HEK293 (cell line): ENCODE measurements at regions not wholly inside any gene's neighbourhood (a gene's known extent, or its start where the extent isn't known, plus 50 kb on each side); places are given as distances from the start of the nearest gene placed in this dataset.

Experiments used
- CTCF ChIA-PET: fragments of 350-600 bp; formaldehyde crosslinking; extraction: SDS; loops from one replicate; lab custom pipeline; 2021; ENCODE audit warnings: antibody characterized with exemption; lab: Yijun Ruan, JAX
- POLR2A ChIA-PET: fragments of 300-600 bp; formaldehyde crosslinking; extraction: SDS; loops from one replicate; lab custom pipeline; 2020; ENCODE audit warnings: antibody characterized with exemption, inconsistent platforms; lab: Yijun Ruan, JAX
- H3K27ac ChIP-seq: fragments of 200-500 bp; sonication (Bioruptor generic); 2 replicates; pipeline ENCODE4 v1.5.1; 2014; ENCODE audit warnings: low read depth, low read length, control low read depth, inconsistent platforms; ENCODE audit errors: extremely low read depth
- H3K36me3 ChIP-seq, 2 experiments: fragments of 200-500 bp in 1 of 2; sonication (Bioruptor generic) in 1 of 2; 1 replicate in 1 of 2; 2 replicates in 1 of 2; pipeline ENCODE4 v1.5.1; 2014 to 2017; ENCODE audit warnings: inconsistent platforms in 2 of 2, low read length in 2 of 2; ENCODE audit not compliant: control insufficient read depth in 2 of 2, insufficient read depth in 1 of 2
- H3K4me1 ChIP-seq: fragments of 200-500 bp; sonication (Bioruptor generic); 2 replicates; pipeline ENCODE4 v1.5.1; 2014; ENCODE audit warnings: mild to moderate bottlenecking, low read length, inconsistent platforms; ENCODE audit not compliant: control insufficient read depth, insufficient read depth
- H3K4me3 ChIP-seq: 2 replicates; pipeline ENCODE4 v1.5.1; 2011; ENCODE audit warnings: low read depth, mild to moderate bottlenecking, control low read depth, low read length, moderate library complexity
- H3K9me3 ChIP-seq: fragments of 200-500 bp; sonication (Bioruptor generic); 2 replicates; pipeline ENCODE4 v1.5.1; 2014; ENCODE audit warnings: low read depth, low read length, inconsistent platforms; ENCODE audit not compliant: control insufficient read depth, insufficient read depth
- ELK4 ChIP-seq: IDR thresholded peaks from 2 replicates; pipeline ENCODE4 v1.6.1; 2011; ENCODE audit warnings: mild to moderate bottlenecking, low read depth, low read length, borderline replicate concordance
- HOXC10 ChIP-seq: sonication (generic); formaldehyde crosslinking; IDR thresholded peaks from 2 replicates; pipeline ENCODE4 v1.8.1; 2023; ENCODE audit warnings: mild to moderate bottlenecking, missing genetic modification reagents
- IKZF3 ChIP-seq: fragments of 450-650 bp; IDR thresholded peaks from 2 replicates; pipeline ENCODE4 v1.5.0; 2018; ENCODE audit warnings: missing biosample characterization, mild to moderate bottlenecking, missing genetic modification characterization, moderate library complexity
- KLF1 ChIP-seq: fragments of 450-650 bp; formaldehyde crosslinking; IDR thresholded peaks from 2 replicates; pipeline ENCODE4 v1.5.1; 2016; ENCODE audit warnings: missing biosample characterization, missing genetic modification characterization
- KLF9 ChIP-seq: fragments of 450-650 bp; formaldehyde crosslinking; IDR thresholded peaks from 2 replicates; pipeline ENCODE4 v1.5.1; 2016; ENCODE audit warnings: missing biosample characterization, missing genetic modification characterization, low read depth
- MEIS1 ChIP-seq: sonication (generic); formaldehyde crosslinking; IDR thresholded peaks from 2 replicates; pipeline ENCODE4 v1.8.1; 2022; ENCODE audit warnings: missing genetic modification reagents, mild to moderate bottlenecking, borderline replicate concordance
- MZF1 ChIP-seq: fragments of 450-650 bp; formaldehyde crosslinking; IDR thresholded peaks from 2 replicates; pipeline ENCODE4 v1.5.1; 2017; ENCODE audit warnings: missing biosample characterization, missing genetic modification characterization, borderline replicate concordance
- PBX3 ChIP-seq: sonication (generic); formaldehyde crosslinking; IDR thresholded peaks from 2 replicates; pipeline ENCODE4 v1.8.1; 2022; ENCODE audit warnings: mild to moderate bottlenecking, moderate library complexity, missing genetic modification reagents
- PRDM1 ChIP-seq: fragments of 450-650 bp; formaldehyde crosslinking; IDR thresholded peaks from 2 replicates; pipeline ENCODE4; 2016; ENCODE audit warnings: missing biosample characterization, missing genetic modification characterization
- SP2 ChIP-seq: fragments of 450-650 bp; formaldehyde crosslinking; IDR thresholded peaks from 2 replicates; pipeline ENCODE4 v1.5.1; 2016; ENCODE audit warnings: missing biosample characterization, missing genetic modification characterization
- ZBTB1 ChIP-seq: fragments of 450-650 bp; formaldehyde crosslinking; IDR thresholded peaks from 2 replicates; pipeline ENCODE4 v1.5.1; 2016; ENCODE audit warnings: missing biosample characterization, missing genetic modification characterization
- ZBTB20 ChIP-seq: fragments of 450-650 bp; formaldehyde crosslinking; IDR thresholded peaks from 2 replicates; pipeline ENCODE4 v1.5.1; 2016; ENCODE audit warnings: missing biosample characterization, missing genetic modification characterization
- ZFHX2 ChIP-seq: fragments of 450-650 bp; formaldehyde crosslinking; conservative IDR thresholded peaks from 2 replicates; pipeline ENCODE4 v1.5.1; 2016; ENCODE audit warnings: missing biosample characterization, missing genetic modification characterization
- ZNF146 ChIP-seq: fragments of 450-650 bp; formaldehyde crosslinking; IDR thresholded peaks from 2 replicates; pipeline ENCODE4 v1.5.1; 2016; ENCODE audit warnings: missing biosample characterization, missing genetic modification characterization
- ZNF155 ChIP-seq: fragments of 450-650 bp; formaldehyde crosslinking; IDR thresholded peaks from 2 replicates; pipeline ENCODE4 v1.5.1; 2016; ENCODE audit warnings: missing biosample characterization, missing genetic modification characterization
- ZNF184 ChIP-seq: fragments of 450-650 bp; IDR thresholded peaks from 2 replicates; pipeline ENCODE4 v1.5.1; 2018; ENCODE audit warnings: missing biosample characterization, mild to moderate bottlenecking, missing genetic modification characterization
- ZNF24 ChIP-seq: fragments of 450-650 bp; formaldehyde crosslinking; IDR thresholded peaks from 2 replicates; pipeline ENCODE4 v1.5.1; 2016; ENCODE audit warnings: missing biosample characterization, missing genetic modification characterization
- ZNF248 ChIP-seq: fragments of 450-650 bp; formaldehyde crosslinking; IDR thresholded peaks from 2 replicates; pipeline ENCODE4 v1.5.1; 2017; ENCODE audit warnings: missing biosample characterization, missing genetic modification characterization
- ZNF266 ChIP-seq: fragments of 450-650 bp; formaldehyde crosslinking; IDR thresholded peaks from 2 replicates; pipeline ENCODE4 v1.5.1; 2016; ENCODE audit warnings: missing biosample characterization, missing genetic modification characterization, low read depth
- ZNF394 ChIP-seq: fragments of 450-650 bp; formaldehyde crosslinking; IDR thresholded peaks from 2 replicates; pipeline ENCODE4 v1.5.1; 2016; ENCODE audit warnings: missing biosample characterization, missing genetic modification characterization, mild to moderate bottlenecking, moderate library complexity, borderline replicate concordance
- ZNF404 ChIP-seq: fragments of 450-650 bp; formaldehyde crosslinking; IDR thresholded peaks from 2 replicates; pipeline ENCODE4 v1.5.1; 2017; ENCODE audit warnings: missing biosample characterization, missing genetic modification characterization
- ZNF560 ChIP-seq: fragments of 450-650 bp; formaldehyde crosslinking; IDR thresholded peaks from 2 replicates; pipeline ENCODE4 v1.5.1; 2017; ENCODE audit warnings: missing biosample characterization, missing genetic modification characterization, borderline replicate concordance
- ZNF571 ChIP-seq: fragments of 450-650 bp; formaldehyde crosslinking; IDR thresholded peaks from 2 replicates; pipeline ENCODE4 v1.5.0; 2017; ENCODE audit warnings: missing biosample characterization, missing genetic modification characterization
- ZNF610 ChIP-seq: fragments of 450-650 bp; formaldehyde crosslinking; IDR thresholded peaks from 2 replicates; pipeline ENCODE4 v1.5.1; 2016; ENCODE audit warnings: missing biosample characterization, missing genetic modification characterization, borderline replicate concordance
- ZNF658 ChIP-seq: fragments of 450-650 bp; formaldehyde crosslinking; IDR thresholded peaks from 2 replicates; pipeline ENCODE4; 2016; ENCODE audit warnings: missing biosample characterization, missing genetic modification characterization
- ZNF664 ChIP-seq: fragments of 450-650 bp; formaldehyde crosslinking; IDR thresholded peaks from 2 replicates; pipeline ENCODE4 v1.5.1; 2016; ENCODE audit warnings: missing biosample characterization, missing genetic modification characterization
- ZNF785 ChIP-seq: fragments of 450-650 bp; formaldehyde crosslinking; IDR thresholded peaks from 2 replicates; pipeline ENCODE4 v1.5.1; 2016; ENCODE audit warnings: missing biosample characterization, missing genetic modification characterization
- ZNF792 ChIP-seq: fragments of 450-650 bp; formaldehyde crosslinking; IDR thresholded peaks from 2 replicates; pipeline ENCODE4 v1.5.1; 2016; ENCODE audit warnings: missing biosample characterization, missing genetic modification characterization
- ZSCAN16 ChIP-seq: fragments of 450-650 bp; formaldehyde crosslinking; IDR thresholded peaks from 2 replicates; pipeline ENCODE4 v1.5.1; 2016; ENCODE audit warnings: missing biosample characterization, missing genetic modification characterization
- ZSCAN4 ChIP-seq: fragments of 450-650 bp; formaldehyde crosslinking; IDR thresholded peaks from 2 replicates; pipeline ENCODE4 v1.5.1; 2017; ENCODE audit warnings: missing biosample characterization, missing genetic modification characterization

GRCh38 chr1:147077523-147077922 is 94.7 kb downstream of the PRKAB2 start:
- Histone ChIP-seq H3K9me3 (no peaks in the 10 kb centered on the region), H3K4me3 (no peak overlapping the region), H3K36me3 (no peaks in the 10 kb centered on the region), H3K4me1 (no peaks in the 10 kb centered on the region), H3K27ac (no peak overlapping the region)
- CTCF ChIA-PET = no interaction called here
- TF ChIP-seq ZNF792 (tag by site-specific recombination) = no peak
- no peak for TF ChIP-seq KLF9 (tag by site-specific recombination)
- no peak for TF ChIP-seq ZFHX2 (tag by site-specific recombination)
- TF ChIP-seq ZNF404 (tag by site-specific recombination) = no peak
- no peak for TF ChIP-seq ZNF658 (tag by site-specific recombination)
- TF ChIP-seq ZNF560 (tag by site-specific recombination) = no peak
- no peak for TF ChIP-seq ZSCAN16 (tag by site-specific recombination)
- no peak for TF ChIP-seq ZNF155 (tag by site-specific recombination)
- no peak for TF ChIP-seq PBX3 (CRISPR knock-in tag)
- no peak for TF ChIP-seq ZNF664 (tag by site-specific recombination)
- TF ChIP-seq SP2 (tag by site-specific recombination) = no peak
- POLR2A ChIA-PET = no interaction called here

- H3K4me1 ChIP-seq = no peaks in the 10 kb centered on the region
- CTCF ChIA-PET = no interaction called here
- H3K27ac ChIP-seq = no peak overlapping the region
- no peaks in the 10 kb centered on the region for H3K9me3 ChIP-seq
- no peaks in the 10 kb centered on the region for H3K36me3 ChIP-seq
- POLR2A ChIA-PET = no interaction called here
- no peak overlapping the region for H3K4me3 ChIP-seq
- TF ChIP-seq MZF1 (no peak), ZNF404 (tag by site-specific recombination) (no peak), KLF1 (no peak), ZNF785 (tag by site-specific recombination) (no peak), ZNF184 (tag by site-specific recombination) (no peak), SP2 (tag by site-specific recombination) (no peak), ZNF266 (tag by site-specific recombination) (no peak)
Measured at GRCh38 chr1:147077081-147077480, 95.2 kb downstream of the PRKAB2 start.

- no peak overlapping the region for H3K4me3 ChIP-seq
- H3K4me1 ChIP-seq = no peaks in the 10 kb centered on the region
- TF ChIP-seq ZNF24 (tag by site-specific recombination) = no peak
- TF ChIP-seq ZNF146 (tag by site-specific recombination) = no peak
- TF ChIP-seq ZNF571 (tag by site-specific recombination) = no peak
- TF ChIP-seq MEIS1 = no peak
- no peak for TF ChIP-seq ZNF394
- no peak for TF ChIP-seq ELK4
- TF ChIP-seq ZBTB1 (tag by site-specific recombination) = no peak
- TF ChIP-seq ZSCAN4 (tag by site-specific recombination) = no peak
- no peak for TF ChIP-seq ZNF248
- no peak for TF ChIP-seq ZNF610
- no peak for TF ChIP-seq IKZF3 (tag by site-specific recombination)
- no peak for TF ChIP-seq ZBTB20 (tag by site-specific recombination)
- no peak for TF ChIP-seq HOXC10 (CRISPR knock-in tag)
- no peak for TF ChIP-seq ZFHX2 (tag by site-specific recombination)
- TF ChIP-seq PRDM1 (tag by site-specific recombination) = no peak
- POLR2A ChIA-PET = no interaction called here
- no peaks in the 10 kb centered on the region for H3K9me3 ChIP-seq
- CTCF ChIA-PET = no interaction called here
- H3K36me3 ChIP-seq = no peaks in the 10 kb centered on the region
- no peak overlapping the region for H3K27ac ChIP-seq
Measured at GRCh38 chr1:147076442-147076841, 95.8 kb downstream of the PRKAB2 start.
